Prostate gland (tissue), 2 donors: ENCODE measurements at regions not wholly inside any gene's neighbourhood (a gene's known extent, or its start where the extent isn't known, plus 50 kb on each side); places are given as distances from the start of the nearest gene placed in this dataset.

ENCODE experiments used
- POLR2AphosphoS5 ChIP-seq: sonication (generic); formaldehyde crosslinking; IDR thresholded peaks from one replicate; pipeline ENCODE4 v1.6.1; 2017; ENCODE audit warnings: antibody characterized with exemption
- TF ChIP-seq, protein P1 (sequence below), 4 experiments: fragments of 200-600 bp in 2 of 4; fragments of 450-650 bp in 2 of 4; sonication (generic) in 2 of 4; IDR thresholded peaks; 1 replicate in 3 of 4; 2 replicates in 1 of 4; pipeline ENCODE4 v1.5.1; 2016 to 2019; ENCODE audit warnings: antibody characterized with exemption in 4 of 4, mild to moderate bottlenecking in 2 of 4, moderate library complexity in 2 of 4

DNA sequence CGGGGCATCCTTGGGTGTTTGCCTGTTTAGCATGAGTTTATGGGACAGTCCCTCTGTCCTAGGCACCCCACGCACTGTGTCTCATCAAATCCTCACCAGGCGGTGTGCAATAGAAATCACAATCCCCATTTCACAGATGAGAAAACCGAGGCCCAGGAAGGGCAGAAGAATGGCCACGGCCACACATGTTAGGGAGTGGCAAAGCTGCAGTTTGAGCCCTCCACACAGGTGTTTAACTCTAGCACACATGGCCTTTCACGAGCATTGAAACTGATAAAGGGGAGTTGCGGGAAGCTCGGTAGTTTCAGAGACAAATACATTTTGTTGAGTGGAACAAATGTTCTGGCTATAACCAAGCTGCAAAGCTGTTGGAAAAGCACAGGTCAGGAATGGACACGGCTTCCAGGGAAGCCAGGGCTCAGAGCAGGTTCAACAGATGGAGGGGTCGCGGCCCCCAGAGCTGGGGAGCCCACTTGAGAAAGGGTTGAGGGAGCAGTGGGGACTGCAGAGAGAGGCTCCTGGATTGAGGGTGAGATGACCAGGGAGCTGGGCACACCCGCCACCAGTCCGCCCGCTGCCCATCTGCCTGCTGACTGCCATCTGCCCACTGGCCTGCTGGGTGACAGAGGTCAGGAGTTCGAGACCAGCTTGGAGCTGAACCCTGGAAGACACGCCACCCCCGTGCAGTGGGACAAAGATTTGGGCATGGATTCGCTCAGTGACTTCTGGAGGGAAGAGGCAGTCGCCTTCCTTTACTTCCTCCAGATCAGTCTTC lies 154.7 kb downstream of the URI1 start:
- TF ChIP-seq, protein P1, sequence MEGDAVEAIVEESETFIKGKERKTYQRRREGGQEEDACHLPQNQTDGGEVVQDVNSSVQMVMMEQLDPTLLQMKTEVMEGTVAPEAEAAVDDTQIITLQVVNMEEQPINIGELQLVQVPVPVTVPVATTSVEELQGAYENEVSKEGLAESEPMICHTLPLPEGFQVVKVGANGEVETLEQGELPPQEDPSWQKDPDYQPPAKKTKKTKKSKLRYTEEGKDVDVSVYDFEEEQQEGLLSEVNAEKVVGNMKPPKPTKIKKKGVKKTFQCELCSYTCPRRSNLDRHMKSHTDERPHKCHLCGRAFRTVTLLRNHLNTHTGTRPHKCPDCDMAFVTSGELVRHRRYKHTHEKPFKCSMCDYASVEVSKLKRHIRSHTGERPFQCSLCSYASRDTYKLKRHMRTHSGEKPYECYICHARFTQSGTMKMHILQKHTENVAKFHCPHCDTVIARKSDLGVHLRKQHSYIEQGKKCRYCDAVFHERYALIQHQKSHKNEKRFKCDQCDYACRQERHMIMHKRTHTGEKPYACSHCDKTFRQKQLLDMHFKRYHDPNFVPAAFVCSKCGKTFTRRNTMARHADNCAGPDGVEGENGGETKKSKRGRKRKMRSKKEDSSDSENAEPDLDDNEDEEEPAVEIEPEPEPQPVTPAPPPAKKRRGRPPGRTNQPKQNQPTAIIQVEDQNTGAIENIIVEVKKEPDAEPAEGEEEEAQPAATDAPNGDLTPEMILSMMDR (IDR thresholded peaks at IDR 0.05), result no peak
- TF ChIP-seq POLR2AphosphoS5, result no peak
